B cell (primary cell): ENCODE measurements at regions not wholly inside any gene's neighbourhood (a gene's known extent, or its start where the extent isn't known, plus 50 kb on each side); places are given as distances from the start of the nearest gene placed in this dataset.

Experiments
- ATAC-seq: fragments of 200-7000 bp; cut with Tn5 transposase; one replicate; pipeline ENCODE4 v1.10.0; 2021; ENCODE audit warnings: low read depth, mild to moderate bottlenecking, moderate number of reproducible peaks, moderate library complexity
- CTCF ChIA-PET: fragments of 350-600 bp; sonication (Branson Sonifier 250); formaldehyde crosslinking; loops from one replicate; lab custom pipeline; 2021; ENCODE audit warnings: antibody characterized with exemption, inconsistent platforms; lab: Charles Lee
- POLR2A ChIA-PET: fragments of 350-600 bp; sonication (Branson Sonifier 250); formaldehyde crosslinking; loops from one replicate; lab custom pipeline; 2021; ENCODE audit warnings: antibody characterized with exemption; lab: Charles Lee
- DNase-seq: peaks from one replicate; pipeline ENCODE4 v3.0.0; 2013
- H2AFZ ChIP-seq: 2 replicates; pipeline ENCODE4 v1.6.1; 2012; ENCODE audit warnings: mild to moderate bottlenecking, low read depth, low read length; ENCODE audit not compliant: insufficient read depth, poor library complexity, severe bottlenecking
- H3K27ac ChIP-seq, 2 donors: 1 replicate in 1 of 2; 2 replicates in 1 of 2; pipeline ENCODE4 v1.5.1; 2012 to 2013; ENCODE audit warnings: low read length in 2 of 2, mild to moderate bottlenecking in 2 of 2, moderate library complexity in 1 of 2
- H3K27me3 ChIP-seq, 4 experiments: fragments of 200-600 bp in 1 of 4; sonication (generic) in 1 of 4; replicated peaks in 1 of 4; 1 replicate in 2 of 4; 2 replicates in 2 of 4; pipeline versions ENCODE4 v1.6.1 to v1.7.0; 2013 to 2016; ENCODE audit warnings: low read length in 3 of 4, mild to moderate bottlenecking in 2 of 4, mixed read lengths in 1 of 4, moderate library complexity in 1 of 4; ENCODE audit not compliant: insufficient read depth in 4 of 4, control insufficient read depth in 3 of 4; ENCODE audit errors: control extremely low read depth in 1 of 4
- H3K36me3 ChIP-seq, 2 experiments: replicated peaks in 1 of 2; 1 replicate in 1 of 2; 2 replicates in 1 of 2; pipeline versions ENCODE4 v1.6.1 to v1.7.1; 2013; ENCODE audit warnings: low read length in 1 of 2; ENCODE audit not compliant: insufficient read depth in 2 of 2, control insufficient read depth in 1 of 2; ENCODE audit errors: control extremely low read depth in 1 of 2, extremely low read depth in 1 of 2
- H3K4me1 ChIP-seq, 2 donors: fragments of 200-600 bp in 1 of 2; sonication (generic) in 1 of 2; 1 replicate in 1 of 2; 2 replicates in 1 of 2; pipeline versions ENCODE4 v1.5.1 to v1.6.1; 2013 to 2017; ENCODE audit warnings: low read length in 2 of 2; ENCODE audit not compliant: control insufficient read depth in 2 of 2, insufficient read depth in 2 of 2
- H3K4me2 ChIP-seq: replicated peaks from 2 replicates; pipeline ENCODE3; 2012; ENCODE audit warnings: mild to moderate bottlenecking, low read depth, low read length; ENCODE audit not compliant: poor library complexity, severe bottlenecking
- H3K4me3 ChIP-seq, 5 experiments: fragments of 200-600 bp in 1 of 5; sonication (generic) in 1 of 5; 1 replicate in 3 of 5; 2 replicates in 2 of 5; pipeline versions ENCODE4 v1.5.1 to v1.7.0; 2011 to 2016; ENCODE audit warnings: low read length in 4 of 5, mild to moderate bottlenecking in 4 of 5, low read depth in 2 of 5, control low read depth in 1 of 5, moderate library complexity in 1 of 5; ENCODE audit not compliant: insufficient read depth in 1 of 5; ENCODE audit errors: control extremely low read depth in 1 of 5, extremely low read depth in 1 of 5
- H3K79me2 ChIP-seq: fragments of 200-600 bp; sonication (generic); one replicate; pipeline ENCODE4 v1.6.0; 2016; ENCODE audit warnings: low read length; ENCODE audit not compliant: control insufficient read depth, insufficient read depth
- H3K9ac ChIP-seq: fragments of 200-600 bp; sonication (generic); 2 replicates; pipeline ENCODE4 v1.6.1; 2017; ENCODE audit warnings: mild to moderate bottlenecking, low read length, moderate library complexity
- H3K9me3 ChIP-seq, 3 donors: one replicate each; pipeline versions ENCODE4 v1.6.1 to v1.7.1; 2013; ENCODE audit warnings: low read length in 2 of 3; ENCODE audit not compliant: control insufficient read depth in 2 of 3, insufficient read depth in 1 of 3; ENCODE audit errors: control extremely low read depth in 1 of 3
- H4K20me1 ChIP-seq: 2 replicates; pipeline ENCODE4 v1.6.0; 2012; ENCODE audit warnings: mild to moderate bottlenecking, low read length; ENCODE audit not compliant: insufficient read depth, control insufficient read depth, poor library complexity, severe bottlenecking
- H3K27ac Mint-ChIP-seq: one replicate; pipeline ENCODE4 v1.8.0; 2021; ENCODE audit warnings: mixed read lengths
- H3K27me3 Mint-ChIP-seq: one replicate; pipeline ENCODE4 v1.8.0; 2021; ENCODE audit warnings: mixed read lengths
- H3K4me1 Mint-ChIP-seq: one replicate; pipeline ENCODE4 v1.8.0; 2021; ENCODE audit warnings: mixed read lengths
- H3K4me3 Mint-ChIP-seq: one replicate; pipeline ENCODE4 v1.8.0; 2021; ENCODE audit warnings: mixed read lengths
- H3K9me3 Mint-ChIP-seq: one replicate; pipeline ENCODE4 v1.8.0; 2022; ENCODE audit warnings: mixed read lengths; ENCODE audit not compliant: insufficient read depth
- EZH2 ChIP-seq: IDR thresholded peaks from 2 replicates; pipeline ENCODE4 v1.6.1; 2012; ENCODE audit warnings: borderline replicate concordance, low read depth, mild to moderate bottlenecking, moderate library complexity, low read length; ENCODE audit not compliant: insufficient read depth, poor library complexity, severe bottlenecking
- WGBS: methylation state at CpG from one replicate; pipeline ENCODE4 v1.1.5; 2013; ENCODE audit warnings: missing lambda C conversion rate; ENCODE audit not compliant: insufficient coverage; 5-methylcytosine and 5-hydroxymethylcytosine counted together
- intact Hi-C: fragments of 100-400 bp; cut with micrococcal nuclease; formaldehyde crosslinking; loops from one replicate; pipeline ENCODE4 v1.10.0; 2022
- TF ChIP-seq, protein P1 (sequence below): fragments of 200-600 bp; IDR thresholded peaks from one replicate; pipeline ENCODE4 v1.8.0; 2022; ENCODE audit warnings: antibody characterized with exemption, mild to moderate bottlenecking

- ATAC-seq (no peak), DNase-seq (no peak)
- TF ChIP-seq, protein P1, sequence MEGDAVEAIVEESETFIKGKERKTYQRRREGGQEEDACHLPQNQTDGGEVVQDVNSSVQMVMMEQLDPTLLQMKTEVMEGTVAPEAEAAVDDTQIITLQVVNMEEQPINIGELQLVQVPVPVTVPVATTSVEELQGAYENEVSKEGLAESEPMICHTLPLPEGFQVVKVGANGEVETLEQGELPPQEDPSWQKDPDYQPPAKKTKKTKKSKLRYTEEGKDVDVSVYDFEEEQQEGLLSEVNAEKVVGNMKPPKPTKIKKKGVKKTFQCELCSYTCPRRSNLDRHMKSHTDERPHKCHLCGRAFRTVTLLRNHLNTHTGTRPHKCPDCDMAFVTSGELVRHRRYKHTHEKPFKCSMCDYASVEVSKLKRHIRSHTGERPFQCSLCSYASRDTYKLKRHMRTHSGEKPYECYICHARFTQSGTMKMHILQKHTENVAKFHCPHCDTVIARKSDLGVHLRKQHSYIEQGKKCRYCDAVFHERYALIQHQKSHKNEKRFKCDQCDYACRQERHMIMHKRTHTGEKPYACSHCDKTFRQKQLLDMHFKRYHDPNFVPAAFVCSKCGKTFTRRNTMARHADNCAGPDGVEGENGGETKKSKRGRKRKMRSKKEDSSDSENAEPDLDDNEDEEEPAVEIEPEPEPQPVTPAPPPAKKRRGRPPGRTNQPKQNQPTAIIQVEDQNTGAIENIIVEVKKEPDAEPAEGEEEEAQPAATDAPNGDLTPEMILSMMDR: no peak
- H3K4me3 Mint-ChIP-seq: no peak overlapping the region
- H3K4me1 Mint-ChIP-seq: no peaks in the 10 kb centered on the region
- Histone ChIP-seq H3K4me2 (no peak overlapping the region), H3K27me3 (no peaks in the 10 kb centered on the region), H3K9ac (no peak overlapping the region), H3K27ac (no peak overlapping the region), H3K36me3 (no peaks in the 10 kb centered on the region), H3K79me2 (no peaks in the 10 kb centered on the region), H4K20me1 (no peaks in the 10 kb centered on the region), H3K4me3 (no peak overlapping the region), H3K4me1 (no peaks in the 10 kb centered on the region), H3K9me3 (peaks cover 0 to 5% (median 0%) of the 10 kb centered on the region in 3 donors), H2AFZ (no peak overlapping the region)
- CTCF ChIA-PET: no interaction called here
- intact Hi-C loops: no loop called here
- no peak overlapping the region for H3K27ac Mint-ChIP-seq
- no CpG with 5 or more reads among the region's 2 CpGs for WGBS
- H3K27me3 Mint-ChIP-seq: no peaks in the 10 kb centered on the region
- POLR2A ChIA-PET: no interaction called here
- peaks cover 4% of the 10 kb centered on the region for H3K9me3 Mint-ChIP-seq
Measured at GRCh38 chrX:21056622-21057021, 317.6 kb upstream of the CNKSR2 start.

DNA sequence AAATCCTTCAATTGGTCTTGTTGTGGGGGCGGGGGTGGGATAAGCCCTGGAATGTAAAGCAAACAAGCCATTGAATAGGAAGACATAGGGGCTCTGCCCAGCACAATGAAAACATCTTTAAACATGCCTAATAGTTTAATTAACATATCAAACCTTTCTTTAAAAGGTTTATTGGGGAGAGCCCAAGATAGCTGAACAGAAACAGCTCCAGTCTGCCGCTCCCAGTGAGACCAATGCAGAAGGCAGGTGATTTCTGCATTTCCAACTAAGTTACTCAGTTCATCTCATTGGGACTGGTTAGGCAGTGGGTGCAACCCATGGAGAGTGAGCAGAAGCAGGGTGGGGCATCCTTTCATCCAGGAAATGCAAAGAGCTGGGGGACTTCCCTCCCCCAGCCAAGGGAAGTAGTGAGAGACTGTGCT, 327.2 kb upstream of the CNKSR2 start:
- H2AFZ ChIP-seq: no peak overlapping the region
- H3K9ac ChIP-seq: no peak overlapping the region
- ATAC-seq (no peak), DNase-seq (no peak)
- no peak overlapping the region for H3K27ac ChIP-seq
- H3K4me2 ChIP-seq: no peak overlapping the region
- H3K4me3 Mint-ChIP-seq: no peak overlapping the region
- H4K20me1 ChIP-seq: no peaks in the 10 kb centered on the region
- H3K27ac Mint-ChIP-seq: no peak overlapping the region
- CTCF ChIA-PET: no interaction called here
- no peak overlapping the region for H3K4me3 ChIP-seq
- no peaks in the 10 kb centered on the region for H3K36me3 ChIP-seq
- peaks cover 5% of the 10 kb centered on the region for H3K27me3 Mint-ChIP-seq
- no peaks in the 10 kb centered on the region for H3K9me3 ChIP-seq
- WGBS: no CpG with 5 or more reads among the region's 2 CpGs
- intact Hi-C loops: no loop called here
- H3K9me3 Mint-ChIP-seq: no peaks in the 10 kb centered on the region
- POLR2A ChIA-PET: no interaction called here
- TF ChIP-seq, protein P1: no peak
- TF ChIP-seq EZH2: no peak
- no peaks in the 10 kb centered on the region for H3K4me1 ChIP-seq
- no peaks in the 10 kb centered on the region for H3K4me1 Mint-ChIP-seq
- no peaks in the 10 kb centered on the region for H3K27me3 ChIP-seq
- no peaks in the 10 kb centered on the region for H3K79me2 ChIP-seq
